ENCODE measurements at regions not wholly inside any gene's neighbourhood (a gene's known extent, or its start where the extent isn't known, plus 50 kb on each side); places are given as distances from the start of the nearest gene placed in this dataset.
A peak's percentile ranks its signal among the peaks of the same experiment; 100 is the strongest.
"Not testable (repeated sequence)": the region's sequence is repeated elsewhere in the genome, so short reads cannot be mapped to it uniquely, and the experiment has no call there.

GRCh38 chr9:89687188-89687587 is 82.4 kb downstream of the GADD45G start:
- DNase-seq (ENCODE audit: low spot score) = no peak
- no peak for ATAC-seq
- intact Hi-C loops (cut with DNase I) = no loop called here

- intact Hi-C loops (cut with DNase I) = no loop called here
- DNase-seq (ENCODE audit: low spot score) (no peak), ATAC-seq (no peak)
Measured at GRCh38 chr9:89687848-89688247, 83.0 kb downstream of the GADD45G start.

DNA sequence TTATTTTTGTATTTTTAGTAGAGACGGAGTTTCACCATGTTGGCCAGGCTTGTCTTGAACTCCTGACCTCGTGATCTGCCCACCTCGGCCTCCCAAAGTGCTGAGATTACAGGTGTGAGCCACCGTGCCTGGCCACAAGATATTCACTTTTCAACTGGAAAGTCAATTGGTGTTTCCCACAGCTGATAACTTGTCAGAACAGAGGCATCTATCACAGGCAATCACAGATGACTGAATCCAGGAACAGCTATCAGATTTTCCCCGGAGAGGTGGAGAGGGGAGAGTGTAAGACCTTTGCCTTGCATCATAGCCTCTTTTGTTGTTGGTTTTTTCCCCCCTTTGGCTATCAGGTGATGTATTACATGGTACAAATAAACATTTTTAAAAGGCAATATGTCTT is 84.5 kb downstream of the GADD45G start:
- DNase-seq (ENCODE audit: low spot score); intact Hi-C loops (cut with DNase I); ATAC-seq: not testable (repeated sequence)

DNA sequence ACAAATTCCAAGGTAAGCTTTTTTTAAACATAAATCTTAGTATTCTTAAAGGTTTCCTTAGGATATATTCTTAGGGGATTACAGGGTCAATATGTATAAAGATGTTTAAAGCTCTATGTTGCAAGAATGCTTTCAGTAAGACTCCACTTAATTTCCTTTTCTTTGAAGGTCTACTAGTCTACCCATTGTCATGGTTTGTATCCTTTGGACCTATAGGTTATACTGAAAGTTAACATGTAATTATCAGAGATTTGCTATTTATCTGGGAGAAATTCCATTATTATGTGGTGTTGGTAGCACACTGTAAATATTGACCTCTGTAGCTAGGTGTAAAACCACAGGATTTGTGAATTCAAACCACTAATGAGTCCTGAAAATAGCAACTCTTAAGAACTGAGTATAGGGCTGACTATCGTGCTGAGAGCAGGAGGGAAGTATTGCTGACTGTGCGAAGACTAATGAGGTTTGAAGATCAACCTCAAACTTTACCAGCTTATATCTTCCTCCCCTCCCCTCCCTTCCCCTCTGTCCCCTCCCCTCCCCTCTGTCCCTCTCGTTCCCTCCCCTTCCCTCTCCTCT is 85.6 kb downstream of the GADD45G start:
- no peak for ATAC-seq
- intact Hi-C loops (cut with DNase I) = no loop called here
- DNase-seq (ENCODE audit: low spot score) = no peak

- intact Hi-C loops (cut with DNase I) = no loop called here
- DNase-seq (ENCODE audit: low spot score) (no peak), ATAC-seq (no peak)
Measured at GRCh38 chr9:89695441-89695891, 90.7 kb downstream of the GADD45G start.

DNA sequence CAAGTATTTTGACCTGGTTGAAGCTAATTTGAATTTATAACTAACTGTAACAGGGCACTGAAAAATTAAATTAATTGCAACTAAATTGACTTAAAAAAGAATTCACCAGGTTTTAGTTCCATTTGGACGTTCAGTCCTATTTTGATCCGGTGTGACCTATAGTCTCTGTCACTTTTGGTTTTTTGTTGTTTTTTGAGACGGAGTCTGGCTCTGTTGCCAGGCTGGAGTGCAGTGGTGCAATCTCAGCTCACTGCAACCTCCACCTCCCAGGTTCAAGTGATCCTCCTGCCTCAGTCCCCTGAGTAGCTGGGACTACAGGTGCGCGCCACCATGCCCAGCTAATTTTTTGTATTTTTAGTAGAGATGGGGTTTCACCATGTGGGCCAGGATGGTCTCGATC is 91.2 kb downstream of the GADD45G start:
- ATAC-seq; intact Hi-C loops (cut with DNase I): not testable (repeated sequence)

DNA sequence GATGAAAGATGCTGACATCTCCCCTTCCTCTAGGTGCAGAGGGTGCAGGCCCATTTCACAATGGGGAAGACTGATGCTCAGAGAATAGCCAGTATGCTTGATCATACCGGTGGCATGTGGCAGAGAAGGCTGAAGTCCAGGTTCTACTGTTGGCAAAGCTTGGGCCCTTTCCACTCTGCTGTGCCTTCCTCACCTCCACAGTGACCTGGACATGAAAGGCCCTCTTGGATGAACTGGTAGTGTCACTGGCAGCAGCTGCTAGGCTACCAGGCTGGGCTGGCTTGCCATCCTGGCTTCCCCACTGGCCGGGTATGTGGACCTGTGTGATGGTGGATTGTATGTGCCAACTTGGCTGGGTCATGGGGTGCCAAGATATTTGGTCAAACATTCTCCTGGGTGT is 92.0 kb downstream of the GADD45G start:
- intact Hi-C loops (cut with DNase I) = no loop called here
- ATAC-seq = no peak
- no peak for DNase-seq (ENCODE audit: low spot score)

More for the DNA sequence above, 91.2 kb downstream of the GADD45G start:
- not testable (repeated sequence) for DNase-seq (ENCODE audit: low spot score)

GRCh38 chr9:89697553-89697952 is 92.7 kb downstream of the GADD45G start:
- intact Hi-C loops (cut with DNase I) = no loop called here
- no peak for ATAC-seq
- no peak for DNase-seq (ENCODE audit: low spot score)

- ATAC-seq (no peak), DNase-seq (ENCODE audit: low spot score) (no peak)
- intact Hi-C loops (cut with DNase I) = loop anchor here (2.0 kb wide), 1 partner anchor 64 kb away; no protein-coding TSS in a partner anchor
Measured at GRCh38 chr9:89698411-89699005, 93.7 kb downstream of the GADD45G start.

GRCh38 chr9:89699646-89700045 is 94.8 kb downstream of the GADD45G start:
- no peak for ATAC-seq
- no peak for DNase-seq (ENCODE audit: low spot score)
- intact Hi-C loops (cut with DNase I) = loop anchor here (2.0 kb wide), 1 partner anchor 65 kb away; no protein-coding TSS in a partner anchor

DNA sequence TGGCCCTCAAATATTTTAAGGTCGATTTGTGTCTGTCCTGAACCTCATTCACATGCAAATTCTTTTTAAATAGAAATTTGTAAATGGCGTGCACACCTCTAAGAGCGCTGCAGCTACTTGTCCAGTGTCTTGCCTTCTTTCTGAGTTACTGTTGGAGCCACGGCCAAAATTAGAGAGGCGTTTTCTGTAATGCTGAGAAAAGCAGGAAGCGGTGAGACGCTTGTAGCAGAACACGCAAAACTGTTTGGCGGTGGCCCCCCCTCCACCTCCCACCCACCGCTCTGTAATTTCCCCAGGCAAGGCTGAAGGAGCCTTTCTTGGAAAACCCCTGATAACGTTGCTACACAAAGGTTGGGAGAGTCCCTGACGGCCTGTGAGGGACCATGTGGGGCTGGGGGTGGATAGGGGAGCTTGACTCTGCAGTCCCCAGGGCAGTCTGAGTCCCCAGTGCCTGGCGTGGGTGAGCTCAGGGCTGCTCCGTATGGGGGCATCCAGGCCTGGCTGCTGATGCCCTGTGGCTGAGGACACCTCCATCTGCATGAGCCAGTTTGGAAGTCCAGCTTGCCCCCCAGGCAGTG is 96.5 kb downstream of the GADD45G start:
- intact Hi-C loops (cut with DNase I) = no loop called here
- ATAC-seq (no peak), DNase-seq (ENCODE audit: low spot score) (no peak)

DNA sequence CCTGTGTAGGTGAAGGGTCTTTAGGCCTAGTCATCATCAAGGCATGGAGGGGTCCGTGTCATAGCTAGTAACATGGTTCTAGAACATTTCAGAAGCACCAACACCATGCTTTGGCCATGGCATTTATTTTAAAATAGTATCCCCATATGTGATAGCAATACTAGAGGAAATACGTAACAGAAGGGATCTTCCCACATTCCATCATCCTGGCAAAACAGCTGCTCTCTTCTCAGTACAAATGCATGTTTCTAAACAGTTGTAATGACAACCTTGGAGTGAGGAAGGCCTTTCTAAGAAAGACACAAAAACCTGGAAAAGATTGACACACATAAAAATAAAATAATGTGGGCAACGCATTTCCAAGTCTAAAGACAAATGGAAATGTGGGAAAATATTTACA is 97.6 kb downstream of the GADD45G start:
- intact Hi-C loops (cut with DNase I) = no loop called here
- no peak for DNase-seq (ENCODE audit: low spot score)
- ATAC-seq = no peak

DNA sequence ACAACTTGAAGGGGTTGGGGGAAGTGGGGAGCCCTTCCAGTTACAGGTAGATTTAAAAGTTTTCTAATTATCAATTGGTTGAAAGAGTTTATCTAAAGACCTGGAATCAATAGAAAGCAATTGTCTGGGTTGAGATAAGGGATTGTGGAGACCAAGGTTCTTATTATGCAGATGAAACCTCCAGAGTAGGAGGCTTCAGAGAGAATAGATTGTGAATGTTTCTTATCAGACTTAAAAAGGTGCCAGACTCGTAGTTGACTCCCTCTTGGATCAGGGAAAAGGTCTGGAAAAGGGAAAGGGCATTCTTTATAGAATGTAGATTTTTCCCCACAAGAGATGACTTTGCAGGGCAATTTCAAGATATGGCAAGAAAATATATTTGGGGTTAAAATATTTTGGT is 100.8 kb downstream of the GADD45G start:
- no peak for ATAC-seq
- DNase-seq (ENCODE audit: low spot score) = no peak
- intact Hi-C loops (cut with DNase I) = no loop called here

GRCh38 chr9:89706086-89706485 is 101.3 kb downstream of the GADD45G start:
- intact Hi-C loops (cut with DNase I) = no loop called here
- DNase-seq (ENCODE audit: low spot score) = no peak
- no peak for ATAC-seq

GRCh38 chr9:89706731-89707191 is 101.9 kb downstream of the GADD45G start:
- intact Hi-C loops (cut with DNase I) = no loop called here
- peak; percentile 47 for ATAC-seq

DNA sequence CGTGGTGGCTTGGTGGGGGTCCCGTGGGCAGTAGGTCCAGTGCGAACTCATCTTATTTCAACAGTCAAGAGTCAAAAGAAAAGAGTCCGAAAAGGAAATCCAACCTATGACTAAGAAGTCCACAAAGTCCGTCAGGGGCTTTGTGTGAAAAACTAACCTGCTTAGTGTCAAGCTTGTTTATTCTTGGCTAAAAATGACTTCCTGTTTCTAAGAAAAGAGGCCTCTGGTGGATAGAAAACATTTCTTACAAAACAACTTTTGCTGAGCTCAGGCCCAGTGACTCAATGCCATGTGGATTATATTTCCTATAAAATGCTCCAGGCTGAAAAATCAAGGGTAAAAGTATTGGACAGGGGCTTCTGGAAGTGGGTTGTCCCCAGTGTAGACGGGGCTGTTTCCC is 105.9 kb downstream of the GADD45G start:
- intact Hi-C loops (cut with DNase I) = no loop called here
- ATAC-seq (peak; percentile 81), DNase-seq (ENCODE audit: low spot score) (no peak)

More at GRCh38 chr9:89706731-89707191, 101.9 kb downstream of the GADD45G start:
- DNase-seq (ENCODE audit: low spot score) = no peak

- no peak for DNase-seq (ENCODE audit: low spot score)
- ATAC-seq = no peak
- intact Hi-C loops (cut with DNase I) = no loop called here
Measured at GRCh38 chr9:89711866-89712265, 107.1 kb downstream of the GADD45G start.

DNA sequence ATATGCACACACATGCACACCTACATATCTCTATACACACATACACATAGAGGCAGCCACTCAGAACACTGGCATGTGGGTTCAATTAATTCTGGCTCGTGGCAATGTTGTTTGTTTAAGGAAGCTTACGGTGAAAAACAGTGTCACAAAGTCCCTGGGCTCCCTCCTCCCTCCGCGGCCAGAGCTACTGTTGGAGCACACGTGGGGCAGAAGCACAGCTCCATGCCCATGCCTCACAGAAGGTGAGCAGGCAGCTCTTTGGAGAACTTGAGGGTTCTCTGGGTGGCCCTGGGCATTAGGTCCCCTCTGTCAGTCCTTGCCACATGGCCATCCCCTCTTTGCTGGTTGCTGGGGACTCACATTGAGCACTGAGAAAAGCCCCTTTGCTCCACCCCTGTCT is 107.5 kb downstream of the GADD45G start:
- intact Hi-C loops (cut with DNase I) = no loop called here
- ATAC-seq = no peak
- no peak for DNase-seq (ENCODE audit: low spot score)

DNA sequence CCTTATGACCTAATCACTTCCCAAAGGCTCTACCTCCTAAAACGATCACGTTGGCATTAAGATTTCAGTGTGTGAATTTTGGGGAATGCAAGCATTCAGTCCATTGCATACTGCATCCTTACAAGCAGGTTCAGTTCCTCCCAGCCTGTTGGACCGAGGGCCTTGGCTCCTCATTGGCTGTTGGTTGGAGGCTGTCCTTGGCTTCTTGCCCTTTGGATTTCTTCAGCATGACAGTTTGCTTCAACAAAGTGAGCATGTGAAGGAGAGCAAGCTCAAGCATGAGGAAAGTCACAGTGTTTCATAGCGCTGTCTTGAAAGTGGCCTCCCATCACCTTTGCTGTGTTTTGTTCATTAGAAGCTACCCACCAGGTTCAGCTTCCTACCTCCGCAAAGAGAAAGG is 109.5 kb downstream of the GADD45G start:
- DNase-seq (ENCODE audit: low spot score) (no peak), ATAC-seq (no peak)
- intact Hi-C loops (cut with DNase I) = no loop called here

DNA sequence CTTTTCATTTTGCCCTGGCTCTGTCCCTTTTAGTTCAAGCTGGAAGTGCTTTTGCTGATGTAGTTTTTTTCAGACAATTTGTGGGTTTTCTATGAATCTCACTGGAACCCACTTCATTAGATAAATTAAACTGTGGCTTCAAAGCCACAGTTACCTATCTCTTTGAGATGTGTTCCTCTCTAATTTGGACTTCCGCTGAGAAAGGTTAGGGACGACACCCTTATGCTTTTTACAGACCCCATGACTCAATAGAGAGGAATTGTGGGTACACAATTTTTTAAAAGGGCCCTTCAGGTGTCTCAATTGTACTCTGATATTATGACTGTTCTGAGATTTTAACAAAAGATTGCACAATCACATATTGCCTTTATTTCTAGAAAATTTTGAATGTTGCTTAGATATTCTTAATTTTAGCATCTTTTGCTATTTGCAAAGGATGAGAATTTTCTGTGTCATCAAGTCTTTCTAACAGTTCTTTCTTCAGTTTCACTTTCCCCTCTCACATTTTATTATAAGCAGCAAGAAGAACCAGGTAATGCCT is 110.6 kb downstream of the GADD45G start:
- ATAC-seq = no peak
- no peak for DNase-seq (ENCODE audit: low spot score)

More for the DNA sequence above, 110.6 kb downstream of the GADD45G start:
- intact Hi-C loops (cut with DNase I) = no loop called here
